ENCODE measurements at regions not wholly inside any gene's neighbourhood (a gene's known extent, or its start where the extent isn't known, plus 50 kb on each side); places are given as distances from the start of the nearest gene placed in this dataset.

- no peaks in the 10 kb centered on the region for H3K36me3 ChIP-seq
- no peak overlapping the region for H3K4me3 ChIP-seq
- TF ChIP-seq CTCF (IDR thresholded peaks at IDR 0.05): no peak
- DNase-seq: no peak
- no peaks in the 10 kb centered on the region for H3K27me3 ChIP-seq (ENCODE audit: low read depth)
- H3K27ac ChIP-seq: no peak overlapping the region
- ATAC-seq: no peak
- H3K9me3 ChIP-seq: no peaks in the 10 kb centered on the region
- peaks cover 10% of the 10 kb centered on the region for H3K4me1 ChIP-seq
- intact Hi-C loops (cut with DNase I): no loop called here
Observed at GRCh38 chr1:244271691-244272308, 179.9 kb downstream of the ADSS2 start.

GRCh38 chr1:244272471-244273261, 179.0 kb downstream of the ADSS2 start:
- intact Hi-C loops (cut with DNase I): no loop called here
- Histone ChIP-seq H3K4me3 (no peak overlapping the region), H3K27me3 (ENCODE audit: low read depth) (no peaks in the 10 kb centered on the region), H3K4me1 (peaks cover 10% of the 10 kb centered on the region), H3K36me3 (no peaks in the 10 kb centered on the region), H3K27ac (no peak overlapping the region), H3K9me3 (no peaks in the 10 kb centered on the region)
- TF ChIP-seq CTCF (IDR thresholded peaks at IDR 0.05): peak; percentile 95
- ATAC-seq (peak; percentile 91 to 95), DNase-seq (no peak)

GRCh38 chr1:244273262-244273844, 178.4 kb downstream of the ADSS2 start:
- Histone ChIP-seq H3K4me1 (peaks cover 10% of the 10 kb centered on the region), H3K9me3 (no peaks in the 10 kb centered on the region), H3K36me3 (no peaks in the 10 kb centered on the region), H3K27ac (no peak overlapping the region), H3K27me3 (ENCODE audit: low read depth) (no peaks in the 10 kb centered on the region), H3K4me3 (no peak overlapping the region)
- no peak for ATAC-seq
- intact Hi-C loops (cut with DNase I): no loop called here
- TF ChIP-seq CTCF (IDR thresholded peaks at IDR 0.05): no peak
- DNase-seq: no peak

- H3K27me3 ChIP-seq (ENCODE audit: low read depth): no peaks in the 10 kb centered on the region
- H3K9me3 ChIP-seq: no peaks in the 10 kb centered on the region
- ATAC-seq: peak; percentile 72 to 75
- TF ChIP-seq CTCF (IDR thresholded peaks at IDR 0.05): no peak
- intact Hi-C loops (cut with DNase I): no loop called here
- H3K36me3 ChIP-seq: no peaks in the 10 kb centered on the region
- peaks cover 10% of the 10 kb centered on the region for H3K4me1 ChIP-seq
- no peak overlapping the region for H3K4me3 ChIP-seq
- DNase-seq: no peak
- no peak overlapping the region for H3K27ac ChIP-seq
Observed at GRCh38 chr1:244273845-244274619, 177.7 kb downstream of the ADSS2 start.

- no peak for DNase-seq
- H3K36me3 ChIP-seq: no peaks in the 10 kb centered on the region
- H3K27me3 ChIP-seq (ENCODE audit: low read depth): no peaks in the 10 kb centered on the region
- no peaks in the 10 kb centered on the region for H3K9me3 ChIP-seq
- intact Hi-C loops (cut with DNase I): no loop called here
- peaks cover 10% of the 10 kb centered on the region for H3K4me1 ChIP-seq
- no peak overlapping the region for H3K27ac ChIP-seq
- H3K4me3 ChIP-seq: no peak overlapping the region
- no peak for ATAC-seq
- no peak for TF ChIP-seq CTCF (IDR thresholded peaks at IDR 0.05)
Observed at GRCh38 chr1:244276646-244277045, 175.1 kb downstream of the ADSS2 start.

All from lower lobe of right lung (tissue), 2 donors.